ENCODE measurements at regions not wholly inside any gene's neighbourhood (a gene's known extent, or its start where the extent isn't known, plus 50 kb on each side); places are given as distances from the start of the nearest gene placed in this dataset.

GRCh38 chr2:120525056-120526046, 179.4 kb downstream of the INHBB start (continued):
- TF ChIP-seq, protein P1, sequence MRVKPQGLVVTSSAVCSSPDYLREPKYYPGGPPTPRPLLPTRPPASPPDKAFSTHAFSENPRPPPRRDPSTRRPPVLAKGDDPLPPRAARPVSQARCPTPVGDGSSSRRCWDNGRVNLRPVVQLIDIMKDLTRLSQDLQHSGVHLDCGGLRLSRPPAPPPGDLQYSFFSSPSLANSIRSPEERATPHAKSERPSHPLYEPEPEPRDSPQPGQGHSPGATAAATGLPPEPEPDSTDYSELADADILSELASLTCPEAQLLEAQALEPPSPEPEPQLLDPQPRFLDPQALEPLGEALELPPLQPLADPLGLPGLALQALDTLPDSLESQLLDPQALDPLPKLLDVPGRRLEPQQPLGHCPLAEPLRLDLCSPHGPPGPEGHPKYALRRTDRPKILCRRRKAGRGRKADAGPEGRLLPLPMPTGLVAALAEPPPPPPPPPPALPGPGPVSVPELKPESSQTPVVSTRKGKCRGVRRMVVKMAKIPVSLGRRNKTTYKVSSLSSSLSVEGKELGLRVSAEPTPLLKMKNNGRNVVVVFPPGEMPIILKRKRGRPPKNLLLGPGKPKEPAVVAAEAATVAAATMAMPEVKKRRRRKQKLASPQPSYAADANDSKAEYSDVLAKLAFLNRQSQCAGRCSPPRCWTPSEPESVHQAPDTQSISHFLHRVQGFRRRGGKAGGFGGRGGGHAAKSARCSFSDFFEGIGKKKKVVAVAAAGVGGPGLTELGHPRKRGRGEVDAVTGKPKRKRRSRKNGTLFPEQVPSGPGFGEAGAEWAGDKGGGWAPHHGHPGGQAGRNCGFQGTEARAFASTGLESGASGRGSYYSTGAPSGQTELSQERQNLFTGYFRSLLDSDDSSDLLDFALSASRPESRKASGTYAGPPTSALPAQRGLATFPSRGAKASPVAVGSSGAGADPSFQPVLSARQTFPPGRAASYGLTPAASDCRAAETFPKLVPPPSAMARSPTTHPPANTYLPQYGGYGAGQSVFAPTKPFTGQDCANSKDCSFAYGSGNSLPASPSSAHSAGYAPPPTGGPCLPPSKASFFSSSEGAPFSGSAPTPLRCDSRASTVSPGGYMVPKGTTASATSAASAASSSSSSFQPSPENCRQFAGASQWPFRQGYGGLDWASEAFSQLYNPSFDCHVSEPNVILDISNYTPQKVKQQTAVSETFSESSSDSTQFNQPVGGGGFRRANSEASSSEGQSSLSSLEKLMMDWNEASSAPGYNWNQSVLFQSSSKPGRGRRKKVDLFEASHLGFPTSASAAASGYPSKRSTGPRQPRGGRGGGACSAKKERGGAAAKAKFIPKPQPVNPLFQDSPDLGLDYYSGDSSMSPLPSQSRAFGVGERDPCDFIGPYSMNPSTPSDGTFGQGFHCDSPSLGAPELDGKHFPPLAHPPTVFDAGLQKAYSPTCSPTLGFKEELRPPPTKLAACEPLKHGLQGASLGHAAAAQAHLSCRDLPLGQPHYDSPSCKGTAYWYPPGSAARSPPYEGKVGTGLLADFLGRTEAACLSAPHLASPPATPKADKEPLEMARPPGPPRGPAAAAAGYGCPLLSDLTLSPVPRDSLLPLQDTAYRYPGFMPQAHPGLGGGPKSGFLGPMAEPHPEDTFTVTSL (CRISPR knock-in tag; IDR thresholded peaks at IDR 0.05; ENCODE audit: borderline replicate concordance) = peak; percentile 94
- TF ChIP-seq TGIF2 (CRISPR knock-in tag; IDR thresholded peaks at IDR 0.05) (no peak), ZFP36 (IDR thresholded peaks at IDR 0.05; ENCODE audit: borderline replicate concordance, low read depth, low read length, partially characterized antibody) (no peak), ZNF562 (CRISPR knock-in tag; IDR thresholded peaks at IDR 0.05; ENCODE audit: borderline replicate concordance) (no peak), POLR2G (IDR thresholded peaks at IDR 0.05; ENCODE audit: low read depth, low read length) (no peak), SIN3A (IDR thresholded peaks at IDR 0.05; ENCODE audit: borderline replicate concordance, low read depth, low read length) (peak; percentile 61; the same call in 1 of the 2 replicates), ZNF773 (CRISPR knock-in tag; IDR thresholded peaks at IDR 0.05; ENCODE audit: borderline replicate concordance) (no peak), ATF2 (CRISPR knock-in tag; IDR thresholded peaks at IDR 0.05) (peak; percentile 84; the same call in 1 of the 2 replicates), NR0B2 (CRISPR knock-in tag; IDR thresholded peaks at IDR 0.05) (no peak), ZNF510 (CRISPR knock-in tag; IDR thresholded peaks at IDR 0.05; ENCODE audit: low read depth) (no peak), PHF21A (CRISPR knock-in tag; IDR thresholded peaks at IDR 0.05) (peak; percentile 89), CREB3 (CRISPR knock-in tag; IDR thresholded peaks at IDR 0.05) (no peak), KDM5B (CRISPR knock-in tag; IDR thresholded peaks at IDR 0.05; ENCODE audit: borderline replicate concordance) (peak; percentile 10; the same call in 1 of the 2 replicates), GABPA (IDR thresholded peaks at IDR 0.05; ENCODE audit: low read depth, low read length) (0 out of 2 replicates have a peak, but pooled peaks have one; percentile 9), GABPA (CRISPR knock-in tag; IDR thresholded peaks at IDR 0.05; ENCODE audit: low read depth) (peak; percentile 81), RFXAP (CRISPR knock-in tag; IDR thresholded peaks at IDR 0.05; ENCODE audit: borderline replicate concordance) (0 out of 2 replicates have a peak, but pooled peaks have one; percentile 22), CENPT (CRISPR knock-in tag; IDR thresholded peaks at IDR 0.05; ENCODE audit: low read depth) (no peak), ZNF644 (CRISPR knock-in tag; IDR thresholded peaks at IDR 0.05; ENCODE audit: low read depth) (peak; percentile 84; the same call in 1 of the 2 replicates), HHEX (CRISPR knock-in tag; IDR thresholded peaks at IDR 0.05) (peak; percentile 80), MTF1 (CRISPR knock-in tag; IDR thresholded peaks at IDR 0.05) (no peak), ZNF501 (CRISPR knock-in tag; IDR thresholded peaks at IDR 0.05) (peak; percentile 98), SIN3B (IDR thresholded peaks at IDR 0.05; ENCODE audit: low read length) (no peak)
